Osteocyte (in vitro differentiated cells): ENCODE measurements at regions not wholly inside any gene's neighbourhood (a gene's known extent, or its start where the extent isn't known, plus 50 kb on each side); places are given as distances from the start of the nearest gene placed in this dataset.

Source experiments
- DNase-seq: peaks from one replicate; pipeline ENCODE4 v3.0.0; 2021; ENCODE audit warnings: mixed read lengths; ENCODE audit not compliant: unreplicated experiment; ENCODE audit errors: extremely low spot score
- H3K27ac Mint-ChIP-seq: one replicate; pipeline ENCODE4 v1.8.0; 2021; ENCODE audit warnings: mild to moderate bottlenecking, mixed read lengths; ENCODE audit not compliant: unreplicated experiment
- H3K27me3 Mint-ChIP-seq: one replicate; pipeline ENCODE4 v1.8.0; 2021; ENCODE audit warnings: mixed read lengths; ENCODE audit not compliant: unreplicated experiment
- H3K36me3 Mint-ChIP-seq: one replicate; pipeline ENCODE4 v1.8.0; 2021; ENCODE audit warnings: mixed read lengths; ENCODE audit not compliant: unreplicated experiment
- H3K4me1 Mint-ChIP-seq: one replicate; pipeline ENCODE4 v1.8.0; 2021; ENCODE audit warnings: mixed read lengths; ENCODE audit not compliant: unreplicated experiment
- H3K4me3 Mint-ChIP-seq: one replicate; pipeline ENCODE4 v1.8.0; 2021; ENCODE audit warnings: mild to moderate bottlenecking, moderate library complexity, mixed read lengths; ENCODE audit not compliant: unreplicated experiment
- H3K9me3 Mint-ChIP-seq: one replicate; pipeline ENCODE4 v1.8.0; 2021; ENCODE audit warnings: mixed read lengths; ENCODE audit not compliant: unreplicated experiment
- CTCF ChIP-seq: fragments of 200-600 bp; sonication (generic); IDR thresholded peaks from 2 replicates; pipeline ENCODE4 v1.5.0; 2021; ENCODE audit warnings: antibody characterized with exemption, mild to moderate bottlenecking, moderate library complexity

DNA sequence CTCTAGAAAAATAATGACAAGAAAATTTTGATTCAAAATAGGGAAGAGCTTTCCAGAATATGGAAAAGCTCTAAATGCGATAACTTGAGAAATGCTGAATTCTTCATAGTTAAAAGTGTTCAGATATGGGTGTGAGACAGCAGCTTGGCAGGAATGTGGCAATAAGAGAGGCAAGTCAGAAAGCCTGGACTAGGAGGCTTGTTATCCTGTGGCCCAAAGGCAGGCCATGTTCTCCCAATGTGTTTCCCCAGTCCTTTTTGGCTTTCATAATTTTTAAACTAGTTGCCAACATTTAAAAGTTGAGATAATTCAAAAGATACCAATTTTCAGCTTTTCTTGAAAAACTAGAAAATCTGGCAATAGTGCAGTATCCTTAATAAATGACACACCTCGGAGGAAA lies 366.3 kb upstream of the FANCL start:
- no peak for DNase-seq
- H3K4me1 Mint-ChIP-seq = no peaks in the 10 kb centered on the region
- no peak overlapping the region for H3K4me3 Mint-ChIP-seq
- H3K9me3 Mint-ChIP-seq = no peaks in the 10 kb centered on the region
- no peaks in the 10 kb centered on the region for H3K36me3 Mint-ChIP-seq
- peaks cover 37% of the 10 kb centered on the region for H3K27me3 Mint-ChIP-seq
- TF ChIP-seq CTCF = no peak
- no peak overlapping the region for H3K27ac Mint-ChIP-seq

- Mint-ChIP-seq H3K9me3 (no peaks in the 10 kb centered on the region), H3K36me3 (no peaks in the 10 kb centered on the region), H3K27me3 (peaks cover 36% of the 10 kb centered on the region), H3K4me3 (no peak overlapping the region), H3K27ac (no peak overlapping the region), H3K4me1 (no peaks in the 10 kb centered on the region)
- no peak for TF ChIP-seq CTCF
- no peak for DNase-seq
These were observed 365.7 kb upstream of the FANCL start for GRCh38 chr2:58606799-58607198.

- no peak for DNase-seq
- H3K9me3 Mint-ChIP-seq = peaks cover under 1% of the 10 kb centered on the region
- H3K4me3 Mint-ChIP-seq = no peak overlapping the region
- H3K36me3 Mint-ChIP-seq = no peaks in the 10 kb centered on the region
- no peaks in the 10 kb centered on the region for H3K4me1 Mint-ChIP-seq
- H3K27me3 Mint-ChIP-seq = peaks cover 14% of the 10 kb centered on the region
- no peak overlapping the region for H3K27ac Mint-ChIP-seq
- TF ChIP-seq CTCF = no peak
These were observed 363.0 kb upstream of the FANCL start for GRCh38 chr2:58604096-58604495.

GRCh38 chr2:58601017-58601416 lies 359.9 kb upstream of the FANCL start:
- DNase-seq = no peak
- H3K27ac Mint-ChIP-seq = no peak overlapping the region
- H3K36me3 Mint-ChIP-seq = no peaks in the 10 kb centered on the region
- no peak overlapping the region for H3K4me3 Mint-ChIP-seq
- peaks cover 2% of the 10 kb centered on the region for H3K27me3 Mint-ChIP-seq
- H3K4me1 Mint-ChIP-seq = no peaks in the 10 kb centered on the region
- no peak for TF ChIP-seq CTCF
- H3K9me3 Mint-ChIP-seq = peaks cover 3% of the 10 kb centered on the region

DNA sequence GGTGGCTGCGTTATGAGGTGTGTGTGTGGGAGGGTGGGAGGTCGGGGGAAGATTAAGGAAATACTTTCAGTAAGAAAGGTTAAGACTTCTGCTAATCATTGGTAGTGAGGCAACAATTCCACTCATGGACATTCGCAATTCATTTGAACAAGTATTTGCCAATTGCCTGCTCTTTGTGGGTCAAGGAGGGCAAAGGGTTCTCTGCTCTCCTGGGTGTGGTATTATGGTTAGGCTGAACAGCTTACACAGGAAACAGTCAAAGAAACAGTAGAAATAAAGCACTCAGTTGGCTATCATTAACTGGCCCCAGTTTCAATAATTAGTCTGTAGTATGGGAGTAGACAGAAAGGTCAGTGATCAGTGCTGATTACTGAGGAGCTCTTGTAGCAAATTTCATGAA lies 357.0 kb upstream of the FANCL start:
- no peak for DNase-seq
- Mint-ChIP-seq H3K36me3 (no peaks in the 10 kb centered on the region), H3K27me3 (no peaks in the 10 kb centered on the region), H3K27ac (no peak overlapping the region), H3K4me3 (no peak overlapping the region), H3K9me3 (peaks cover 3% of the 10 kb centered on the region), H3K4me1 (no peaks in the 10 kb centered on the region)
- no peak for TF ChIP-seq CTCF
